Gastrocnemius medialis (tissue), 4 donors: ENCODE measurements at regions not wholly inside any gene's neighbourhood (a gene's known extent, or its start where the extent isn't known, plus 50 kb on each side); places are given as distances from the start of the nearest gene placed in this dataset.
"Not testable (repeated sequence)": the region's sequence is repeated elsewhere in the genome, so short reads cannot be mapped to it uniquely, and the experiment has no call there.

Experiments
- ATAC-seq, 2 donors: fragments of 150-250 bp; one replicate each; pipeline ENCODE4 v1.9.1; 2016
- DNase-seq, 2 donors: peaks; one replicate each; pipeline ENCODE4 v3.0.0-alpha.2; 2019
- H3K27ac ChIP-seq, 4 donors: fragments of 200-600 bp; sonication (generic); 1 replicate in 1 of 4; 2 replicates in 3 of 4; pipeline ENCODE4 v1.5.1; 2016 to 2018; ENCODE audit warnings: mild to moderate bottlenecking in 2 of 4, moderate library complexity in 1 of 4
- H3K27me3 ChIP-seq, 3 donors: fragments of 200-600 bp; sonication (generic) in 2 of 3; 1 replicate in 1 of 3; 2 replicates in 2 of 3; pipeline versions ENCODE4 v1.5.1 to v1.6.0; 2016 to 2019; ENCODE audit warnings: mild to moderate bottlenecking in 1 of 3, moderate library complexity in 1 of 3
- H3K36me3 ChIP-seq, 2 donors: fragments of 200-600 bp; sonication (generic) in 1 of 2; one replicate each; pipeline ENCODE4 v1.5.1; 2017 to 2018
- H3K4me1 ChIP-seq, 2 donors: fragments of 200-600 bp; sonication (generic) in 1 of 2; one replicate each; pipeline ENCODE4 v1.5.1; 2016 to 2017; ENCODE audit warnings: mild to moderate bottlenecking in 2 of 2
- H3K4me3 ChIP-seq, 4 donors: fragments of 200-600 bp; sonication (generic) in 3 of 4; 1 replicate in 1 of 4; 2 replicates in 3 of 4; pipeline ENCODE4 v1.5.1; 2016 to 2019; ENCODE audit warnings: mild to moderate bottlenecking in 2 of 4
- H3K9me3 ChIP-seq, 3 donors: fragments of 200-600 bp; sonication (generic) in 2 of 3; 1 replicate in 1 of 3; 2 replicates in 2 of 3; pipeline ENCODE4 v1.5.1; 2016 to 2019
- POLR2A ChIP-seq, 2 donors: fragments of 450-650 bp; IDR thresholded peaks; one replicate each; pipeline ENCODE4 v1.6.1; 2017; ENCODE audit warnings: antibody characterized with exemption in 2 of 2, mild to moderate bottlenecking in 2 of 2, moderate library complexity in 2 of 2
- in situ Hi-C, 4 donors: fragments of 200-750 bp; cut with MboI; loops; one replicate each; pipeline versions ENCODE4 v1.15.0 to v1.8.0; 2017; ENCODE audit warnings: low sequenced_read_pairs in 4 of 4
- intact Hi-C: fragments of 100-400 bp; cut with DNase I; formaldehyde crosslinking; loops from one replicate; pipeline ENCODE4 v1.15.1; 2023; ENCODE audit warnings: low total_unique reads
- TF ChIP-seq, protein P1 (sequence below), 5 experiments: fragments of 450-650 bp in 3 of 5; fragments of 200-600 bp in 2 of 5; sonication (generic) in 2 of 5; IDR thresholded peaks in 4 of 5; conservative IDR thresholded peaks in 1 of 5; 1 replicate in 4 of 5; 2 replicates in 1 of 5; pipeline ENCODE4 v1.5.1; 2016 to 2019; ENCODE audit warnings: antibody characterized with exemption in 5 of 5, mild to moderate bottlenecking in 3 of 5, moderate library complexity in 3 of 5

DNA sequence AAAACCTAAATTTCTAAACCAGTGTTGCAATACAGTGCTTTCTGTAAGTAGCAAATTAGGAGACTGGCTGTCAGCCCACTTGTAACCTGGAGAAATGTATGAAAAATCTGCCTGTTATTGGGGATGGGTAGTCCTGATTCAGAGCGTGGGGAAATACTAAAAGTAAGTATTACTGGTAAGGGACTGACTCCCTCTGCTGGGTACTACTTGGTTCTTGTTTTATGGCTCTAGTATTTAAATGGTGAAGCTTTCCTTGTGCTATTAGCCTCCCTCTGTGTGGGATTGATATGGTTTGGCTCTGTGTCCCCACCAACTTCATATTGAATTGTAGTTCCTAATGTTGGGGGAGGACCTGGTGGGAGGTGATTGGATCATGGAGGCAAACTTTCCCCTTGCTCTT, 886.1 kb downstream of the SORCS1 start:
- H3K4me1 ChIP-seq = no peaks in the 10 kb centered on the region
- ATAC-seq = no peak
- in situ Hi-C loops = no loop called here
- H3K9me3 ChIP-seq = no peaks in the 10 kb centered on the region
- no peaks in the 10 kb centered on the region for H3K36me3 ChIP-seq
- no peak overlapping the region for H3K4me3 ChIP-seq
- TF ChIP-seq, protein P1, sequence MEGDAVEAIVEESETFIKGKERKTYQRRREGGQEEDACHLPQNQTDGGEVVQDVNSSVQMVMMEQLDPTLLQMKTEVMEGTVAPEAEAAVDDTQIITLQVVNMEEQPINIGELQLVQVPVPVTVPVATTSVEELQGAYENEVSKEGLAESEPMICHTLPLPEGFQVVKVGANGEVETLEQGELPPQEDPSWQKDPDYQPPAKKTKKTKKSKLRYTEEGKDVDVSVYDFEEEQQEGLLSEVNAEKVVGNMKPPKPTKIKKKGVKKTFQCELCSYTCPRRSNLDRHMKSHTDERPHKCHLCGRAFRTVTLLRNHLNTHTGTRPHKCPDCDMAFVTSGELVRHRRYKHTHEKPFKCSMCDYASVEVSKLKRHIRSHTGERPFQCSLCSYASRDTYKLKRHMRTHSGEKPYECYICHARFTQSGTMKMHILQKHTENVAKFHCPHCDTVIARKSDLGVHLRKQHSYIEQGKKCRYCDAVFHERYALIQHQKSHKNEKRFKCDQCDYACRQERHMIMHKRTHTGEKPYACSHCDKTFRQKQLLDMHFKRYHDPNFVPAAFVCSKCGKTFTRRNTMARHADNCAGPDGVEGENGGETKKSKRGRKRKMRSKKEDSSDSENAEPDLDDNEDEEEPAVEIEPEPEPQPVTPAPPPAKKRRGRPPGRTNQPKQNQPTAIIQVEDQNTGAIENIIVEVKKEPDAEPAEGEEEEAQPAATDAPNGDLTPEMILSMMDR (IDR thresholded peaks at IDR 0.05 in 4 of 5, conservative IDR thresholded peaks at IDR 0.05 in 1 of 5) = no peak
- no peak for TF ChIP-seq POLR2A (IDR thresholded peaks at IDR 0.05)
- no peaks in the 10 kb centered on the region for H3K27me3 ChIP-seq
- DNase-seq = no peak
- H3K27ac ChIP-seq = no peak overlapping the region
- intact Hi-C loops = no loop called here

DNA sequence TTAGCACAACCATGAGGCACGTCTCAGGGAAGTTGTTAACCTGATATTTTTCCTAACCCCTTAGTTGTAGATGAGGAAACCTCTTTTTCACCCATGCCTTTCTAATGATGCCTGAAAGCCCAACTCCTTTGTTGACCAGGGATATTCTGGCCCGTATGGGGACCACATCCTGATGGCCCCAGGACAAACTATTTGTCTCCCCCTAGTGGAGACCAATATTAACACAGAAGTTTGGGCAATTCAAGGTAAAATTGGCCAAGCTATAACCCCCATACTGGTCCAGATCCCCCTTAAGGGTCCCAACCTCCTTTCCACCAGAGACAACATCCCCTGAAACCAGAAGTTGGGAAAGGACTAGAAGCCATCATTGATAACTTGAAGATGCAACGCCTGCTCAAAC, 893.3 kb downstream of the SORCS1 start:
- no peaks in the 10 kb centered on the region for H3K27me3 ChIP-seq
- intact Hi-C loops (no loop called here), in situ Hi-C loops (no loop called here)
- no peaks in the 10 kb centered on the region for H3K4me1 ChIP-seq
- no peak overlapping the region for H3K4me3 ChIP-seq
- TF ChIP-seq, protein P1 (IDR thresholded peaks at IDR 0.05 in 4 of 5, conservative IDR thresholded peaks at IDR 0.05 in 1 of 5) = no peak
- no peak for TF ChIP-seq POLR2A (IDR thresholded peaks at IDR 0.05)
- no peaks in the 10 kb centered on the region for H3K36me3 ChIP-seq
- no peaks in the 10 kb centered on the region for H3K9me3 ChIP-seq
- no peak overlapping the region for H3K27ac ChIP-seq
- DNase-seq (no peak), ATAC-seq (no peak)

DNA sequence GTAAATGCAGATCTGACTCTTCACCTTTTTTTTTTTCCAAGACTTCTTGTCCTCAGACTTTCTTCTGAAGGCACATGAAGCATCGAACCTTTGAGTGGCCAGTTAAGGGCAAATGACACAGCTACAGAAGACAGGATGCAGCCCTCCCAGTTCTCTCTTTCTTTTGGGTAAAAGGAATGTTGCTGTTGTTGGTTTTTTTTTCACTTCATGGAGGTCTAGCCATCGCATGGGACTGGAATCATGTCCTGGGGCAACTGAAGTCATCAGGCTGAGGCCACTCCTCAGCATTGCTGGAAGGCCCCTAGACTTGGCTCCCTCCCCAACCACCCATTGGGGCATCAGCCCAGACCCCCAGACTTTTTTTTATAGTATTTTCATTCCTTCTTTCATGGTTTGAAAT, 896.5 kb downstream of the SORCS1 start:
- H3K9me3 ChIP-seq = no peaks in the 10 kb centered on the region
- in situ Hi-C loops (no loop called here), intact Hi-C loops (no loop called here)
- no peak for DNase-seq
- no peak for ATAC-seq
- TF ChIP-seq, protein P1 (IDR thresholded peaks at IDR 0.05 in 4 of 5, conservative IDR thresholded peaks at IDR 0.05 in 1 of 5) = no peak
- TF ChIP-seq POLR2A (IDR thresholded peaks at IDR 0.05) = no peak
- H3K27me3 ChIP-seq = no peaks in the 10 kb centered on the region
- no peak overlapping the region for H3K4me3 ChIP-seq
- H3K27ac ChIP-seq = no peak overlapping the region
- H3K36me3 ChIP-seq = no peaks in the 10 kb centered on the region
- no peaks in the 10 kb centered on the region for H3K4me1 ChIP-seq

DNA sequence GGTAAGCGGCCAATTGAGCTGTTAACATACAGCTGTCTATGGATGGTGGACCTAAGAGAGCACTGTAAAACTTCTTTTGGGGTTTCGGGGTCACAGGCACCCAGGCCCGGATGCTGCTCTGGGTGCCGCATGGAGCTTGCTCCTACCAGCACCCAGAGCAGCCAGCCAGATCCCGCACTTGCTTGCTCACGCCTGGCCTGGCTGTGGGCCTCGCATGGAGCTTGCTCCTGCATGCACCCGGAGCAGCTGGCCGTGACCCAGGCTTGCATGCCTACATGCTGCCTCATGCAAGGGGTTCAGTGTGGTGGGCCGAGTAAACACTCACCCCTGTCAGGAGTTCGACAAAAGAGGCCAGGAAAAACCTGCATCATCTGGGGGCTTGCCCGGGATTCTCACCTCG, 896.9 kb downstream of the SORCS1 start:
- no peak overlapping the region for H3K4me3 ChIP-seq
- ATAC-seq (no peak), DNase-seq (no peak)
- no peaks in the 10 kb centered on the region for H3K9me3 ChIP-seq
- intact Hi-C loops (no loop called here), in situ Hi-C loops (no loop called here)
- H3K27ac ChIP-seq = no peak overlapping the region
- no peaks in the 10 kb centered on the region for H3K4me1 ChIP-seq
- TF ChIP-seq, protein P1 (IDR thresholded peaks at IDR 0.05 in 4 of 5, conservative IDR thresholded peaks at IDR 0.05 in 1 of 5) = no peak
- no peak for TF ChIP-seq POLR2A (IDR thresholded peaks at IDR 0.05)
- H3K36me3 ChIP-seq = no peaks in the 10 kb centered on the region
- H3K27me3 ChIP-seq = no peaks in the 10 kb centered on the region

DNA sequence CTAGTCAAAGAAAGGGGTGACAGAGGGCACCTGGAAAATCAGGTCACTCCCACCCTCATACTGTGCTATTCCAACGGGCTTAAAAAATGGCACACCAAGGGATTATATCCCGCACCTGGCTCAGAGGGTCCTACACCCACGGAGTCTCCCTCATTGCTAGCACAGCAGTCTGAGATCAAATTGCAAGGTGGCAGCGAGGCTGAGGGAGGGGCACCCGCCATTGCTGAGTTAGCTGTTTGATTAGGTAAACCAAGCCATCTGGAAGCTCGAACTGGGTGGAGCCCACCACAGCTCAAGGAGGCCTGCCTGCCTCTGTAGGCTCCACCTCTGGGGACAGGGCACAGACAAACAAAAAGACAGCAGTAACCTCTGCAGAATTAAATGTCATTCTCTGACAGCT, 907.1 kb downstream of the SORCS1 start:
- ATAC-seq, H3K4me1 ChIP-seq, intact Hi-C loops, H3K27ac ChIP-seq, H3K9me3 ChIP-seq, H3K4me3 ChIP-seq, DNase-seq, H3K27me3 ChIP-seq, H3K36me3 ChIP-seq, in situ Hi-C loops: not testable (repeated sequence)
